ENCODE measurements at regions not wholly inside any gene's neighbourhood (a gene's known extent, or its start where the extent isn't known, plus 50 kb on each side); places are given as distances from the start of the nearest gene placed in this dataset.

GRCh38 chr3:145015253-145015652, 1043.6 kb downstream of the DIPK2A start:
- Histone ChIP-seq H3K27ac (ENCODE audit: low read length, poor library complexity, severe bottlenecking) (no peak overlapping the region), H3K9me3 (ENCODE audit: control insufficient read depth, low read length) (no peaks in the 10 kb centered on the region), H3K9ac (ENCODE audit: low read length) (no peak overlapping the region), H3K18ac (ENCODE audit: low read depth in 1 of 2, low read length in 2 of 2) (no peak overlapping the region), H2BK5ac (ENCODE audit: low read depth, low read length, poor library complexity, severe bottlenecking) (no peak overlapping the region), H2AK5ac (ENCODE audit: low read length, severe bottlenecking) (no peak overlapping the region), H4K8ac (ENCODE audit: low read length) (no peak overlapping the region), H2BK120ac (ENCODE audit: low read depth, low read length) (no peak overlapping the region), H2BK12ac (ENCODE audit: low read length in 2 of 2) (no peak overlapping the region), H3K4me3 (ENCODE audit: insufficient read depth in 1 of 2, low read depth in 1 of 2, low read length in 2 of 2) (no peak overlapping the region), H3K14ac (ENCODE audit: low read length in 2 of 2) (no peak overlapping the region), H3K23ac (ENCODE audit: low read length in 2 of 2) (no peak overlapping the region), H3K4ac (ENCODE audit: low read depth in 1 of 2, low read length in 2 of 2) (no peak overlapping the region), H2AFZ (ENCODE audit: low read depth, low read length) (no peak overlapping the region), H2BK15ac (ENCODE audit: low read depth, poor library complexity, severe bottlenecking) (no peak overlapping the region), H3K36me3 (ENCODE audit: control insufficient read depth in 1 of 2, insufficient read depth in 2 of 2, low read depth in 1 of 2, low read length in 2 of 2) (no peaks in the 10 kb centered on the region), H4K91ac (ENCODE audit: low read length) (no peak overlapping the region), H3K4me1 (ENCODE audit: control insufficient read depth, insufficient read depth, low read depth, low read length) (no peaks in the 10 kb centered on the region), H3K4me2 (ENCODE audit: low read length, poor library complexity, severe bottlenecking) (no peak overlapping the region), H3K27me3 (ENCODE audit: control insufficient read depth in 1 of 2, insufficient read depth in 1 of 2, low read length in 2 of 2) (no peaks in the 10 kb centered on the region), H3K79me1 (replicated peaks; ENCODE audit: low read length, poor library complexity, severe bottlenecking) (no peaks in the 10 kb centered on the region)
- peak; percentile 14 for DNase-seq
- WGBS, result 25% methylated on average over 1 of the region's 1 CpG

DNA sequence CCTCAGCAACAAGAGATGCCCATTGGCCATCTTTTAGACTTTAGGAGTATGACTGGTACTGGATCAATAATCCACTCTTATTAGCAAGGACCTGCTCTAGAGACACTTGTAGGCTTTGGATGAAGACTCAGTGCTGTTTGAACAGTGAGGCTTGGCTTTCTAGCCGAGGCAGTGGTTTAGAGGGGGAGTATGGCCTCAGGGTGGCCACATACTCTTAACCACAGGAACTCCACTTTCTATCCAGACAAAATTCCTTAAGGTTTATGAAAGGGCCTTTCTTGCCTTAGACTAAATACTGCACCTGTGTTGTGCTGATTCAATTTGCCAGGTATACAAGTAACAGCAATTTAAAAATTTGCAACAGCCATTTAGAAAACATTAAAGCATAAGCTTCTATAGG, 1046.3 kb downstream of the DIPK2A start:
- Histone ChIP-seq H3K18ac (ENCODE audit: low read depth in 1 of 2, low read length in 2 of 2) (no peak overlapping the region), H3K27ac (ENCODE audit: low read length, poor library complexity, severe bottlenecking) (no peak overlapping the region), H2BK12ac (ENCODE audit: low read length in 2 of 2) (no peak overlapping the region), H2AK5ac (ENCODE audit: low read length, severe bottlenecking) (no peak overlapping the region), H2BK15ac (ENCODE audit: low read depth, poor library complexity, severe bottlenecking) (no peak overlapping the region), H3K4me3 (ENCODE audit: insufficient read depth in 1 of 2, low read depth in 1 of 2, low read length in 2 of 2) (no peak overlapping the region), H3K4me1 (ENCODE audit: control insufficient read depth, insufficient read depth, low read depth, low read length) (no peaks in the 10 kb centered on the region), H4K8ac (ENCODE audit: low read length) (no peak overlapping the region), H3K9me3 (ENCODE audit: control insufficient read depth, low read length) (no peaks in the 10 kb centered on the region), H2BK120ac (ENCODE audit: low read depth, low read length) (no peak overlapping the region), H3K27me3 (ENCODE audit: control insufficient read depth in 1 of 2, insufficient read depth in 1 of 2, low read length in 2 of 2) (no peaks in the 10 kb centered on the region), H3K23ac (ENCODE audit: low read length in 2 of 2) (no peak overlapping the region), H2AFZ (ENCODE audit: low read depth, low read length) (no peak overlapping the region), H3K36me3 (ENCODE audit: control insufficient read depth in 1 of 2, insufficient read depth in 2 of 2, low read depth in 1 of 2, low read length in 2 of 2) (no peaks in the 10 kb centered on the region), H3K79me1 (replicated peaks; ENCODE audit: low read length, poor library complexity, severe bottlenecking) (no peaks in the 10 kb centered on the region), H4K91ac (ENCODE audit: low read length) (no peak overlapping the region), H3K14ac (ENCODE audit: low read length in 2 of 2) (no peak overlapping the region), H3K4me2 (ENCODE audit: low read length, poor library complexity, severe bottlenecking) (no peak overlapping the region), H3K9ac (ENCODE audit: low read length) (no peak overlapping the region), H3K4ac (ENCODE audit: low read depth in 1 of 2, low read length in 2 of 2) (no peak overlapping the region), H2BK5ac (ENCODE audit: low read depth, low read length, poor library complexity, severe bottlenecking) (no peak overlapping the region)
- peak; percentile 4 for DNase-seq
- no CpG with 5 or more reads among the region's 1 CpG for WGBS

GRCh38 chr3:145022447-145022846, 1050.8 kb downstream of the DIPK2A start:
- Histone ChIP-seq H2BK120ac (ENCODE audit: low read depth, low read length) (no peak overlapping the region), H3K9me3 (ENCODE audit: control insufficient read depth, low read length) (peaks cover 4% of the 10 kb centered on the region), H3K27me3 (ENCODE audit: control insufficient read depth in 1 of 2, insufficient read depth in 1 of 2, low read length in 2 of 2) (no peaks in the 10 kb centered on the region), H3K4ac (ENCODE audit: low read depth in 1 of 2, low read length in 2 of 2) (no peak overlapping the region), H4K8ac (ENCODE audit: low read length) (no peak overlapping the region), H3K79me1 (replicated peaks; ENCODE audit: low read length, poor library complexity, severe bottlenecking) (no peaks in the 10 kb centered on the region), H2AK5ac (ENCODE audit: low read length, severe bottlenecking) (no peak overlapping the region), H2BK15ac (ENCODE audit: low read depth, poor library complexity, severe bottlenecking) (no peak overlapping the region), H3K4me3 (ENCODE audit: insufficient read depth in 1 of 2, low read depth in 1 of 2, low read length in 2 of 2) (no peak overlapping the region), H4K91ac (ENCODE audit: low read length) (no peak overlapping the region), H3K27ac (ENCODE audit: low read length, poor library complexity, severe bottlenecking) (no peak overlapping the region), H2BK5ac (ENCODE audit: low read depth, low read length, poor library complexity, severe bottlenecking) (no peak overlapping the region), H3K36me3 (ENCODE audit: control insufficient read depth in 1 of 2, insufficient read depth in 2 of 2, low read depth in 1 of 2, low read length in 2 of 2) (no peaks in the 10 kb centered on the region), H3K18ac (ENCODE audit: low read depth in 1 of 2, low read length in 2 of 2) (no peak overlapping the region), H3K4me2 (ENCODE audit: low read length, poor library complexity, severe bottlenecking) (no peak overlapping the region), H3K14ac (ENCODE audit: low read length in 2 of 2) (no peak overlapping the region), H2AFZ (ENCODE audit: low read depth, low read length) (no peak overlapping the region), H3K4me1 (ENCODE audit: control insufficient read depth, insufficient read depth, low read depth, low read length) (no peaks in the 10 kb centered on the region), H2BK12ac (ENCODE audit: low read length in 2 of 2) (no peak overlapping the region), H3K23ac (ENCODE audit: low read length in 2 of 2) (no peak overlapping the region), H3K9ac (ENCODE audit: low read length) (no peak overlapping the region)
- no peak for DNase-seq
- 76% methylated on average over 2 of the region's 2 CpGs for WGBS

DNA sequence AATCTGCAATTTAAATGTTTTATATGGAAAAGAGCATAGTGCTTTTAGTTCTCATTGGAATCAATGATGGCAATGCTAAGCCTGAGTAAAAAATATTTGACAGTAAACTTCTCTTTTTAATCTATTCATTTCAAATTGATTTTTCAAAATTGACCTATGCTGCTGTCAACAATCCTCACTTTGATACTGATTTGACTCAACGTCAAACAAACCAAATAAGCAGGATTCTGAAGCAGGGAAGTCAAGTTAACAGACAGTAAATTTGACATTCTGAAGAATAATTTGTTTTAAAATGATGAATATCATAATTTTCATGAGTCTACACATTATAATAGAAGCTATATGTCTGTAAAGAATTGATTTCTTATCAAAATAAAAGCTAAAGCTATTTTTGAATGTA, 1053.1 kb downstream of the DIPK2A start:
- H3K9ac ChIP-seq (ENCODE audit: low read length), result no peak overlapping the region
- DNase-seq, result no peak
- no peak overlapping the region for H3K4ac ChIP-seq (ENCODE audit: low read depth in 1 of 2, low read length in 2 of 2)
- H3K27me3 ChIP-seq (ENCODE audit: control insufficient read depth in 1 of 2, insufficient read depth in 1 of 2, low read length in 2 of 2), result no peaks in the 10 kb centered on the region
- peaks cover 7% of the 10 kb centered on the region for H3K9me3 ChIP-seq (ENCODE audit: control insufficient read depth, low read length)
- no peak overlapping the region for H3K4me2 ChIP-seq (ENCODE audit: low read length, poor library complexity, severe bottlenecking)
- H3K36me3 ChIP-seq (ENCODE audit: control insufficient read depth in 1 of 2, insufficient read depth in 2 of 2, low read depth in 1 of 2, low read length in 2 of 2), result no peaks in the 10 kb centered on the region
- H3K79me1 ChIP-seq (replicated peaks; ENCODE audit: low read length, poor library complexity, severe bottlenecking), result no peaks in the 10 kb centered on the region
- H3K23ac ChIP-seq (ENCODE audit: low read length in 2 of 2), result no peak overlapping the region
- no peak overlapping the region for H2BK120ac ChIP-seq (ENCODE audit: low read depth, low read length)
- no peak overlapping the region for H3K27ac ChIP-seq (ENCODE audit: low read length, poor library complexity, severe bottlenecking)
- no peak overlapping the region for H3K18ac ChIP-seq (ENCODE audit: low read depth in 1 of 2, low read length in 2 of 2)
- no peak overlapping the region for H2BK15ac ChIP-seq (ENCODE audit: low read depth, poor library complexity, severe bottlenecking)
- no peak overlapping the region for H2AK5ac ChIP-seq (ENCODE audit: low read length, severe bottlenecking)
- no peak overlapping the region for H2BK12ac ChIP-seq (ENCODE audit: low read length in 2 of 2)
- H4K8ac ChIP-seq (ENCODE audit: low read length), result no peak overlapping the region
- no peak overlapping the region for H2BK5ac ChIP-seq (ENCODE audit: low read depth, low read length, poor library complexity, severe bottlenecking)
- no peak overlapping the region for H3K14ac ChIP-seq (ENCODE audit: low read length in 2 of 2)
- H3K4me1 ChIP-seq (ENCODE audit: control insufficient read depth, insufficient read depth, low read depth, low read length), result no peaks in the 10 kb centered on the region
- no peak overlapping the region for H4K91ac ChIP-seq (ENCODE audit: low read length)
- H2AFZ ChIP-seq (ENCODE audit: low read depth, low read length), result no peak overlapping the region
- no peak overlapping the region for H3K4me3 ChIP-seq (ENCODE audit: insufficient read depth in 1 of 2, low read depth in 1 of 2, low read length in 2 of 2)
- WGBS, result 83% methylated on average over 1 of the region's 1 CpG
